ENCODE measurements at regions not wholly inside any gene's neighbourhood (a gene's known extent, or its start where the extent isn't known, plus 50 kb on each side); places are given as distances from the start of the nearest gene placed in this dataset.
A peak's percentile ranks its signal among the peaks of the same experiment; 100 is the strongest.

GRCh38 chr15:58235961-58236360 lies 97.8 kb downstream of the AQP9 start:
- Histone ChIP-seq H3K4me1 (peaks cover 10% of the 10 kb centered on the region), H3K27me3 (ENCODE audit: low read depth) (no peaks in the 10 kb centered on the region), H3K36me3 (no peaks in the 10 kb centered on the region), H3K4me3 (no peak overlapping the region), H3K9me3 (replicated peaks) (no peaks in the 10 kb centered on the region), H3K27ac (replicated peaks) (no peak overlapping the region)
- intact Hi-C loops (cut with micrococcal nuclease) = no loop called here
- DNase-seq = no peak
- no peak for TF ChIP-seq CTCF (IDR thresholded peaks at IDR 0.05; ENCODE audit: borderline replicate concordance)

- Histone ChIP-seq H3K4me1 (peaks cover 29% of the 10 kb centered on the region), H3K27me3 (ENCODE audit: low read depth) (no peaks in the 10 kb centered on the region), H3K27ac (replicated peaks) (peak overlapping the region; percentile 10), H3K9me3 (replicated peaks) (no peaks in the 10 kb centered on the region), H3K36me3 (no peaks in the 10 kb centered on the region), H3K4me3 (no peak overlapping the region)
- no peak for TF ChIP-seq CTCF (IDR thresholded peaks at IDR 0.05; ENCODE audit: borderline replicate concordance)
- intact Hi-C loops (cut with micrococcal nuclease) = no loop called here
- no peak for DNase-seq
Observed at GRCh38 chr15:58240191-58240932, 102.2 kb downstream of the AQP9 start.

GRCh38 chr15:58241872-58242271 lies 103.7 kb downstream of the AQP9 start:
- peak overlapping the region; percentile 54 for H3K27ac ChIP-seq (replicated peaks)

GRCh38 chr15:58243070-58243469 lies 104.9 kb downstream of the AQP9 start:
- no peaks in the 10 kb centered on the region for H3K27me3 ChIP-seq (ENCODE audit: low read depth)
- no peaks in the 10 kb centered on the region for H3K36me3 ChIP-seq
- no peak for TF ChIP-seq CTCF (IDR thresholded peaks at IDR 0.05; ENCODE audit: borderline replicate concordance)
- intact Hi-C loops (cut with micrococcal nuclease) = no loop called here
- H3K9me3 ChIP-seq (replicated peaks) = no peaks in the 10 kb centered on the region
- no peak overlapping the region for H3K27ac ChIP-seq (replicated peaks)
- H3K4me1 ChIP-seq = peaks cover 54% of the 10 kb centered on the region
- no peak for DNase-seq
- H3K4me3 ChIP-seq = no peak overlapping the region

More at GRCh38 chr15:58241872-58242271, 103.7 kb downstream of the AQP9 start:
- no peaks in the 10 kb centered on the region for H3K9me3 ChIP-seq (replicated peaks)
- no peaks in the 10 kb centered on the region for H3K36me3 ChIP-seq
- peak; percentile 35 for TF ChIP-seq CTCF (IDR thresholded peaks at IDR 0.05; ENCODE audit: borderline replicate concordance)
- no peak for DNase-seq
- H3K4me1 ChIP-seq = peaks cover 44% of the 10 kb centered on the region
- no peak overlapping the region for H3K4me3 ChIP-seq
- H3K27me3 ChIP-seq (ENCODE audit: low read depth) = no peaks in the 10 kb centered on the region
- intact Hi-C loops (cut with micrococcal nuclease) = no loop called here

- TF ChIP-seq CTCF (IDR thresholded peaks at IDR 0.05; ENCODE audit: borderline replicate concordance) = no peak
- DNase-seq = no peak
- Histone ChIP-seq H3K27me3 (ENCODE audit: low read depth) (no peaks in the 10 kb centered on the region), H3K4me1 (peaks cover 54% of the 10 kb centered on the region), H3K36me3 (no peaks in the 10 kb centered on the region), H3K27ac (replicated peaks) (no peak overlapping the region), H3K9me3 (replicated peaks) (no peaks in the 10 kb centered on the region), H3K4me3 (no peak overlapping the region)
- intact Hi-C loops (cut with micrococcal nuclease) = no loop called here
Observed at GRCh38 chr15:58244536-58244935, 106.4 kb downstream of the AQP9 start.
